HEK293 (cell line): ENCODE measurements at regions not wholly inside any gene's neighbourhood (a gene's known extent, or its start where the extent isn't known, plus 50 kb on each side); places are given as distances from the start of the nearest gene placed in this dataset.
A peak's percentile ranks its signal among the peaks of the same experiment; 100 is the strongest.

Experiments
- CTCF ChIA-PET: fragments of 350-600 bp; formaldehyde crosslinking; extraction: SDS; loops from one replicate; lab custom pipeline; 2021; ENCODE audit warnings: antibody characterized with exemption; lab: Yijun Ruan, JAX
- POLR2A ChIA-PET: fragments of 300-600 bp; formaldehyde crosslinking; extraction: SDS; loops from one replicate; lab custom pipeline; 2020; ENCODE audit warnings: antibody characterized with exemption, inconsistent platforms; lab: Yijun Ruan, JAX
- H3K27ac ChIP-seq: fragments of 200-500 bp; sonication (Bioruptor generic); 2 replicates; pipeline ENCODE4 v1.5.1; 2014; ENCODE audit warnings: low read depth, low read length, control low read depth, inconsistent platforms; ENCODE audit errors: extremely low read depth
- H3K36me3 ChIP-seq, 2 experiments: fragments of 200-500 bp in 1 of 2; sonication (Bioruptor generic) in 1 of 2; 1 replicate in 1 of 2; 2 replicates in 1 of 2; pipeline ENCODE4 v1.5.1; 2014 to 2017; ENCODE audit warnings: inconsistent platforms in 2 of 2, low read length in 2 of 2; ENCODE audit not compliant: control insufficient read depth in 2 of 2, insufficient read depth in 1 of 2
- H3K4me1 ChIP-seq: fragments of 200-500 bp; sonication (Bioruptor generic); 2 replicates; pipeline ENCODE4 v1.5.1; 2014; ENCODE audit warnings: mild to moderate bottlenecking, low read length, inconsistent platforms; ENCODE audit not compliant: control insufficient read depth, insufficient read depth
- H3K4me3 ChIP-seq: 2 replicates; pipeline ENCODE4 v1.5.1; 2011; ENCODE audit warnings: low read depth, mild to moderate bottlenecking, control low read depth, low read length, moderate library complexity
- H3K9me3 ChIP-seq: fragments of 200-500 bp; sonication (Bioruptor generic); 2 replicates; pipeline ENCODE4 v1.5.1; 2014; ENCODE audit warnings: low read depth, low read length, inconsistent platforms; ENCODE audit not compliant: control insufficient read depth, insufficient read depth
- FEZF1 ChIP-seq: fragments of 450-650 bp; formaldehyde crosslinking; IDR thresholded peaks from 2 replicates; pipeline ENCODE4 v1.5.1; 2016; ENCODE audit warnings: missing biosample characterization, missing genetic modification characterization
- KLF7 ChIP-seq: fragments of 450-650 bp; formaldehyde crosslinking; IDR thresholded peaks from 2 replicates; pipeline ENCODE4 v1.5.1; 2016; ENCODE audit warnings: missing biosample characterization, missing genetic modification characterization, borderline replicate concordance
- SALL2 ChIP-seq: fragments of 450-650 bp; formaldehyde crosslinking; IDR thresholded peaks from 2 replicates; pipeline ENCODE4 v1.5.0; 2017; ENCODE audit warnings: missing biosample characterization, mild to moderate bottlenecking, missing genetic modification characterization, borderline replicate concordance
- SETDB1 ChIP-seq: IDR thresholded peaks from one replicate; pipeline ENCODE4 v1.6.1; 2017; ENCODE audit warnings: mild to moderate bottlenecking, low read length, moderate library complexity, mixed read lengths; ENCODE audit not compliant: insufficient read length
- SP7 ChIP-seq: fragments of 450-650 bp; formaldehyde crosslinking; IDR thresholded peaks from 2 replicates; pipeline ENCODE4 v1.5.1; 2016; ENCODE audit warnings: missing biosample characterization, missing genetic modification characterization
- TRIM28 ChIP-seq: IDR thresholded peaks from 2 replicates; pipeline ENCODE4 v1.6.1; 2011; ENCODE audit warnings: low read length, control low read depth, borderline replicate concordance
- ZFP37 ChIP-seq: fragments of 450-650 bp; formaldehyde crosslinking; IDR thresholded peaks from 2 replicates; pipeline ENCODE4 v1.5.1; 2016; ENCODE audit warnings: missing biosample characterization, missing genetic modification characterization
- ZFP41 ChIP-seq: fragments of 450-650 bp; formaldehyde crosslinking; IDR thresholded peaks from 2 replicates; pipeline ENCODE4 v1.5.1; 2016; ENCODE audit warnings: missing biosample characterization, missing genetic modification characterization, borderline replicate concordance
- ZNF19 ChIP-seq: fragments of 450-650 bp; formaldehyde crosslinking; IDR thresholded peaks from 2 replicates; pipeline ENCODE4; 2016; ENCODE audit warnings: missing biosample characterization, missing genetic modification characterization, low read depth
- ZNF223 ChIP-seq: fragments of 450-650 bp; formaldehyde crosslinking; IDR thresholded peaks from 2 replicates; pipeline ENCODE4 v1.5.1; 2016; ENCODE audit warnings: missing biosample characterization, missing genetic modification characterization
- ZNF311 ChIP-seq: fragments of 450-650 bp; formaldehyde crosslinking; IDR thresholded peaks from 2 replicates; pipeline ENCODE4 v1.5.1; 2017; ENCODE audit warnings: missing biosample characterization, missing genetic modification characterization, borderline replicate concordance
- ZNF341 ChIP-seq: fragments of 450-650 bp; formaldehyde crosslinking; IDR thresholded peaks from 2 replicates; pipeline ENCODE4; 2016; ENCODE audit warnings: low read depth, missing biosample characterization, missing genetic modification characterization
- ZNF501 ChIP-seq: fragments of 450-650 bp; formaldehyde crosslinking; IDR thresholded peaks from 2 replicates; pipeline ENCODE4 v1.5.1; 2016; ENCODE audit warnings: missing biosample characterization, missing genetic modification characterization
- ZNF510 ChIP-seq: fragments of 450-650 bp; formaldehyde crosslinking; IDR thresholded peaks from 2 replicates; pipeline ENCODE4 v1.5.1; 2018; ENCODE audit warnings: mild to moderate bottlenecking, missing genetic modification characterization, missing biosample characterization; ENCODE audit not compliant: insufficient replicate concordance
- ZNF529 ChIP-seq: fragments of 450-650 bp; formaldehyde crosslinking; IDR thresholded peaks from 2 replicates; pipeline ENCODE4 v1.5.1; 2017; ENCODE audit warnings: missing genetic modification characterization, missing biosample characterization; ENCODE audit not compliant: insufficient replicate concordance
- ZNF530 ChIP-seq: fragments of 450-650 bp; formaldehyde crosslinking; IDR thresholded peaks from 2 replicates; pipeline ENCODE4 v1.5.1; 2016; ENCODE audit warnings: low read depth, missing biosample characterization, missing genetic modification characterization
- ZNF549 ChIP-seq: fragments of 450-650 bp; IDR thresholded peaks from 2 replicates; pipeline ENCODE4 v1.5.1; 2018; ENCODE audit warnings: missing biosample characterization, missing genetic modification characterization, mild to moderate bottlenecking, inconsistent platforms, moderate library complexity
- ZNF585B ChIP-seq: fragments of 450-650 bp; formaldehyde crosslinking; IDR thresholded peaks from 2 replicates; pipeline ENCODE4 v1.5.1; 2016; ENCODE audit warnings: missing biosample characterization, missing genetic modification characterization
- ZNF658 ChIP-seq: fragments of 450-650 bp; formaldehyde crosslinking; IDR thresholded peaks from 2 replicates; pipeline ENCODE4; 2016; ENCODE audit warnings: missing biosample characterization, missing genetic modification characterization
- ZNF701 ChIP-seq: fragments of 450-650 bp; formaldehyde crosslinking; IDR thresholded peaks from 2 replicates; pipeline ENCODE4 v1.5.1; 2016; ENCODE audit warnings: missing biosample characterization, missing genetic modification characterization
- TF ChIP-seq, protein P1 (sequence below): fragments of 450-650 bp; IDR thresholded peaks from 2 replicates; pipeline ENCODE4 v1.5.1; 2018; ENCODE audit warnings: missing biosample characterization, missing genetic modification characterization
- TF ChIP-seq, protein P2 (sequence below): fragments of 450-650 bp; formaldehyde crosslinking; IDR thresholded peaks from 2 replicates; pipeline ENCODE4 v1.5.1; 2017; ENCODE audit warnings: missing biosample characterization, missing genetic modification characterization
- TF ChIP-seq, protein P3 (sequence below): fragments of 450-650 bp; formaldehyde crosslinking; IDR thresholded peaks from 2 replicates; pipeline ENCODE4 v1.5.1; 2016; ENCODE audit warnings: missing biosample characterization, missing genetic modification characterization
- TF ChIP-seq, protein P4 (sequence below): fragments of 450-650 bp; formaldehyde crosslinking; IDR thresholded peaks from 2 replicates; pipeline ENCODE4 v1.5.1; 2016; ENCODE audit warnings: missing biosample characterization, missing genetic modification characterization

DNA sequence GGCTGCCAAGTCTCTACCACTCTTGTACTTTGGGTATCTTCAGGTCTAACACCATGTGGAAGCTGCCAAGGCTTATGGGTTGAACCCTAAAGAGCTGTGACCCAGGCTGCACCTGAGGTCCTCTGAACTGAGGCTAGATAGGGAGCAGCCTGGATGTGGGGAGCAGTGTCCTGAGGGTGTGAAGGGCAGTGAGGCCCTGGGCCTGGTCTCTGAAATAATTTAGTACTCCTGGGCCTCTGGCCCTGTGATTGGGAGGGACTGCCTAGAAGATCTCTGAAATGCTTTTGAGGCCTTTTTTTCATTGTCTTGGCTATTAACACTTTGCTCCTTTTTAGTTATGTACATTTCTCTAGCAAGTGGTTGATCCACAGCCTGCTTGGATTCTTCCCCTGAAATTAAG, 847.2 kb upstream of the B3GALT2 start:
- no peak overlapping the region for H3K27ac ChIP-seq
- no peaks in the 10 kb centered on the region for H3K9me3 ChIP-seq
- POLR2A ChIA-PET, result no interaction called here
- H3K4me3 ChIP-seq, result no peak overlapping the region
- H3K4me1 ChIP-seq, result no peaks in the 10 kb centered on the region
- CTCF ChIA-PET, result no interaction called here
- H3K36me3 ChIP-seq, result no peaks in the 10 kb centered on the region
- TF ChIP-seq SALL2, result no peak
- TF ChIP-seq SETDB1, result peak; percentile 59
- TF ChIP-seq ZNF585B, result peak; percentile 82
- TF ChIP-seq TRIM28, result peak; percentile 25; the same call in 1 of the 2 replicates

DNA sequence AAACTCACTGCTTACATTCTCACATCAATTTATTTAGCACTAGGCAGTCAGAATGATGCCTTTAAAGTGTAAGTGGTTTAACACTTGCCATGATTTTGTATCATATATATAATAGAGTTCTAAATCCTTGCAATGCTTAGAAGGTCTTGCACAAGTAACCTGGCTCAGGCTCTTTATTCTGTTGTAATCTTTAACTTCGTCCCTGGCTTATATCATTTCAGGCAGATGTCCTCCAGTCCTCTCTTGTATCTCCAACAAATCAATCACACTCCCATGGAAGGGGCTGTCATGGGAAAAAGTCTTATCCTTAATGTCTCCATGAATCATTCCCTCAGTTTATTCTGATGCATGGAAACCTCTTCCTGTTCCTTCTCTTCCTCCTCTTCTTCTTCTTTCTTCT, 841.6 kb upstream of the B3GALT2 start:
- H3K36me3 ChIP-seq, result no peaks in the 10 kb centered on the region
- CTCF ChIA-PET, result no interaction called here
- POLR2A ChIA-PET, result no interaction called here
- TF ChIP-seq ZNF19 (no peak), FEZF1 (tag by site-specific recombination) (no peak), ZNF311 (no peak), ZNF341 (tag by site-specific recombination) (no peak), ZNF223 (no peak), ZNF530 (tag by site-specific recombination) (no peak), SP7 (tag by site-specific recombination) (no peak), ZFP37 (tag by site-specific recombination) (no peak), ZNF658 (no peak)
- TF ChIP-seq, protein P1, sequence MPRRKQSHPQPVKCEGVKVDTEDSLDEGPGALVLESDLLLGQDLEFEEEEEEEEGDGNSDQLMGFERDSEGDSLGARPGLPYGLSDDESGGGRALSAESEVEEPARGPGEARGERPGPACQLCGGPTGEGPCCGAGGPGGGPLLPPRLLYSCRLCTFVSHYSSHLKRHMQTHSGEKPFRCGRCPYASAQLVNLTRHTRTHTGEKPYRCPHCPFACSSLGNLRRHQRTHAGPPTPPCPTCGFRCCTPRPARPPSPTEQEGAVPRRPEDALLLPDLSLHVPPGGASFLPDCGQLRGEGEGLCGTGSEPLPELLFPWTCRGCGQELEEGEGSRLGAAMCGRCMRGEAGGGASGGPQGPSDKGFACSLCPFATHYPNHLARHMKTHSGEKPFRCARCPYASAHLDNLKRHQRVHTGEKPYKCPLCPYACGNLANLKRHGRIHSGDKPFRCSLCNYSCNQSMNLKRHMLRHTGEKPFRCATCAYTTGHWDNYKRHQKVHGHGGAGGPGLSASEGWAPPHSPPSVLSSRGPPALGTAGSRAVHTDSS (tag by site-specific recombination), result no peak
- TF ChIP-seq, protein P2, sequence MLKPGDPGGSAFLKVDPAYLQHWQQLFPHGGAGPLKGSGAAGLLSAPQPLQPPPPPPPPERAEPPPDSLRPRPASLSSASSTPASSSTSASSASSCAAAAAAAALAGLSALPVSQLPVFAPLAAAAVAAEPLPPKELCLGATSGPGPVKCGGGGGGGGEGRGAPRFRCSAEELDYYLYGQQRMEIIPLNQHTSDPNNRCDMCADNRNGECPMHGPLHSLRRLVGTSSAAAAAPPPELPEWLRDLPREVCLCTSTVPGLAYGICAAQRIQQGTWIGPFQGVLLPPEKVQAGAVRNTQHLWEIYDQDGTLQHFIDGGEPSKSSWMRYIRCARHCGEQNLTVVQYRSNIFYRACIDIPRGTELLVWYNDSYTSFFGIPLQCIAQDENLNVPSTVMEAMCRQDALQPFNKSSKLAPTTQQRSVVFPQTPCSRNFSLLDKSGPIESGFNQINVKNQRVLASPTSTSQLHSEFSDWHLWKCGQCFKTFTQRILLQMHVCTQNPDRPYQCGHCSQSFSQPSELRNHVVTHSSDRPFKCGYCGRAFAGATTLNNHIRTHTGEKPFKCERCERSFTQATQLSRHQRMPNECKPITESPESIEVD (tag by site-specific recombination), result no peak
- TF ChIP-seq, all 188 proteins: peak for 0
- H3K9me3 ChIP-seq, result no peaks in the 10 kb centered on the region
- no peaks in the 10 kb centered on the region for H3K4me1 ChIP-seq
- no peak overlapping the region for H3K27ac ChIP-seq
- H3K4me3 ChIP-seq, result no peak overlapping the region

DNA sequence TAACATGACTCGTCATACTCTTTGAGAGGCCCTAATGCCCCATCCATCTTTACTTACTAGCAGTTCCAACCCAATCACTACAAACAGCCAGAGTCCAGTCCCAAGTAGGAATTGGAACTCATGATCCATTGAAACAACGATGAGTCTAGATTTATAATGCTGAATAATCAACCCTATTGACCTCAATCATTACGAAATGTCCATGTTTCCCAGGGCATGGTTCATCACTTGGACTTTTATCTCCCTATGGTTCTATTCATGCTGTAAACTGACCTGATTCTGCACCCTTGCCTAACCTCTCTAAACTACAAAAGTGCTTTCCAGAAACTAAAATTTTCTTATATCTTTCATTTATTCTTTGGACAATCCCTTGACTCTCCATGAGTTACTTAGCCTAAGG, 840.0 kb upstream of the B3GALT2 start:
- Histone ChIP-seq H3K27ac (no peak overlapping the region), H3K4me3 (no peak overlapping the region), H3K9me3 (no peaks in the 10 kb centered on the region), H3K4me1 (no peaks in the 10 kb centered on the region), H3K36me3 (no peaks in the 10 kb centered on the region)
- ChIA-PET CTCF (no interaction called here), POLR2A (no interaction called here)
- TF ChIP-seq KLF7 (tag by site-specific recombination) (no peak), ZNF529 (tag by site-specific recombination) (no peak), ZNF549 (no peak), ZNF510 (tag by site-specific recombination) (no peak), ZNF701 (tag by site-specific recombination) (no peak), ZFP41 (no peak), ZNF501 (tag by site-specific recombination) (no peak)
- TF ChIP-seq, protein P3, sequence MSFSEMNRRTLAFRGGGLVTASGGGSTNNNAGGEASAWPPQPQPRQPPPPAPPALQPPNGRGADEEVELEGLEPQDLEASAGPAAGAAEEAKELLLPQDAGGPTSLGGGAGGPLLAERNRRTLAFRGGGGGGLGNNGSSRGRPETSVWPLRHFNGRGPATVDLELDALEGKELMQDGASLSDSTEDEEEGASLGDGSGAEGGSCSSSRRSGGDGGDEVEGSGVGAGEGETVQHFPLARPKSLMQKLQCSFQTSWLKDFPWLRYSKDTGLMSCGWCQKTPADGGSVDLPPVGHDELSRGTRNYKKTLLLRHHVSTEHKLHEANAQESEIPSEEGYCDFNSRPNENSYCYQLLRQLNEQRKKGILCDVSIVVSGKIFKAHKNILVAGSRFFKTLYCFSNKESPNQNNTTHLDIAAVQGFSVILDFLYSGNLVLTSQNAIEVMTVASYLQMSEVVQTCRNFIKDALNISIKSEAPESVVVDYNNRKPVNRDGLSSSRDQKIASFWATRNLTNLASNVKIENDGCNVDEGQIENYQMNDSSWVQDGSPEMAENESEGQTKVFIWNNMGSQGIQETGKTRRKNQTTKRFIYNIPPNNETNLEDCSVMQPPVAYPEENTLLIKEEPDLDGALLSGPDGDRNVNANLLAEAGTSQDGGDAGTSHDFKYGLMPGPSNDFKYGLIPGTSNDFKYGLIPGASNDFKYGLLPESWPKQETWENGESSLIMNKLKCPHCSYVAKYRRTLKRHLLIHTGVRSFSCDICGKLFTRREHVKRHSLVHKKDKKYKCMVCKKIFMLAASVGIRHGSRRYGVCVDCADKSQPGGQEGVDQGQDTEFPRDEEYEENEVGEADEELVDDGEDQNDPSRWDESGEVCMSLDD, result no peak
- TF ChIP-seq, protein P4, sequence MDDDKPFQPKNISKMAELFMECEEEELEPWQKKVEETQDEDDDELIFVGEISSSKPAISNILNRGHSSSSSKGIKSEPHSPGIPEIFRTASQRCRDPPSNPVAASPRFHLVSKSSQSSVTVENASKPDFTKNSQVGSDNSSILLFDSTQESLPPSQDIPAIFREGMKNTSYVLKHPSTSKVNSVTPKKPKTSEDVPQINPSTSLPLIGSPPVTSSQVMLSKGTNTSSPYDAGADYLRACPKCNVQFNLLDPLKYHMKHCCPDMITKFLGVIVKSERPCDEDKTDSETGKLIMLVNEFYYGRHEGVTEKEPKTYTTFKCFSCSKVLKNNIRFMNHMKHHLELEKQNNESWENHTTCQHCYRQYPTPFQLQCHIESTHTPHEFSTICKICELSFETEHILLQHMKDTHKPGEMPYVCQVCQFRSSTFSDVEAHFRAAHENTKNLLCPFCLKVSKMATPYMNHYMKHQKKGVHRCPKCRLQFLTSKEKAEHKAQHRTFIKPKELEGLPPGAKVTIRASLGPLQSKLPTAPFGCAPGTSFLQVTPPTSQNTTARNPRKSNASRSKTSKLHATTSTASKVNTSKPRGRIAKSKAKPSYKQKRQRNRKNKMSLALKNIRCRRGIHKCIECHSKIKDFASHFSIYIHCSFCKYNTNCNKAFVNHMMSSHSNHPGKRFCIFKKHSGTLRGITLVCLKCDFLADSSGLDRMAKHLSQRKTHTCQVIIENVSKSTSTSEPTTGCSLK (tag by site-specific recombination), result no peak
- TF ChIP-seq, protein P1 (tag by site-specific recombination), result no peak
